Naive thymus-derived CD4-positive, alpha-beta T cell (primary cell): ENCODE measurements at regions not wholly inside any gene's neighbourhood (a gene's known extent, or its start where the extent isn't known, plus 50 kb on each side); places are given as distances from the start of the nearest gene placed in this dataset.

Experiments used
- ATAC-seq: fragments of 150-1000 bp; cut with Tn5 transposase; 2 replicates; pipeline ENCODE4 v1.10.0; 2021; ENCODE audit warnings: mild to moderate bottlenecking, moderate library complexity
- CTCF ChIA-PET: fragments of 350-600 bp; sonication (Branson Sonifier 250); formaldehyde crosslinking; loops from one replicate; lab custom pipeline; 2021; ENCODE audit warnings: antibody characterized with exemption; lab: Charles Lee
- POLR2A ChIA-PET: fragments of 350-600 bp; sonication (Branson Sonifier 250); formaldehyde crosslinking; loops from one replicate; lab custom pipeline; 2021; ENCODE audit warnings: antibody characterized with exemption, inconsistent platforms; lab: Charles Lee
- DNase-seq, 9 donors: peaks; one replicate each; pipeline versions ENCODE4 v3.0.0 to v3.0.0-alpha.2; 2020 to 2022; ENCODE audit warnings: mixed read lengths in 1 of 9
- H3K27ac ChIP-seq: one replicate; pipeline ENCODE4 v1.7.0; 2013; ENCODE audit warnings: mild to moderate bottlenecking, low read depth, low read length, moderate library complexity
- H3K27me3 ChIP-seq, 2 donors: one replicate each; pipeline ENCODE4 v1.7.0; 2013; ENCODE audit warnings: low read length in 2 of 2, mild to moderate bottlenecking in 2 of 2, moderate library complexity in 2 of 2; ENCODE audit not compliant: control insufficient read depth in 2 of 2, insufficient read depth in 2 of 2
- H3K36me3 ChIP-seq, 3 experiments: 1 replicate in 2 of 3; 2 replicates in 1 of 3; pipeline ENCODE4 v1.7.0; 2013; ENCODE audit warnings: low read length in 3 of 3, mild to moderate bottlenecking in 3 of 3, moderate library complexity in 1 of 3; ENCODE audit not compliant: insufficient read depth in 3 of 3, control insufficient read depth in 2 of 3
- H3K4me1 ChIP-seq, 2 donors: one replicate each; pipeline ENCODE4 v1.7.0; 2013; ENCODE audit warnings: low read length in 2 of 2, mild to moderate bottlenecking in 2 of 2, moderate library complexity in 1 of 2; ENCODE audit not compliant: control insufficient read depth in 2 of 2, insufficient read depth in 2 of 2
- H3K4me3 ChIP-seq: 2 replicates; pipeline ENCODE4 v1.7.0; 2013; ENCODE audit warnings: mild to moderate bottlenecking, low read length
- H3K9me3 ChIP-seq, 3 experiments: 1 replicate in 2 of 3; 2 replicates in 1 of 3; pipeline ENCODE4 v1.7.0; 2013; ENCODE audit warnings: low read length in 3 of 3; ENCODE audit not compliant: control insufficient read depth in 2 of 3
- H3K27ac Mint-ChIP-seq, 9 donors: one replicate each; pipeline ENCODE4 v1.8.0; 2020 to 2022; ENCODE audit warnings: mixed read lengths in 9 of 9, mild to moderate bottlenecking in 8 of 9, moderate library complexity in 5 of 9, inconsistent platforms in 2 of 9
- H3K27me3 Mint-ChIP-seq, 5 donors: one replicate each; pipeline ENCODE4 v1.8.0; 2021 to 2022; ENCODE audit warnings: mixed read lengths in 5 of 5, mild to moderate bottlenecking in 1 of 5
- H3K36me3 Mint-ChIP-seq, 5 donors: one replicate each; pipeline ENCODE4 v1.8.0; 2020 to 2022; ENCODE audit warnings: mixed read lengths in 5 of 5, mild to moderate bottlenecking in 3 of 5, inconsistent platforms in 1 of 5
- H3K4me1 Mint-ChIP-seq, 7 donors: one replicate each; pipeline ENCODE4 v1.8.0; 2020 to 2022; ENCODE audit warnings: mixed read lengths in 7 of 7, mild to moderate bottlenecking in 3 of 7, inconsistent platforms in 1 of 7
- H3K4me3 Mint-ChIP-seq, 10 donors: one replicate each; pipeline ENCODE4 v1.8.0; 2020 to 2022; ENCODE audit warnings: mild to moderate bottlenecking in 10 of 10, mixed read lengths in 10 of 10, moderate library complexity in 6 of 10, inconsistent platforms in 2 of 10
- H3K9me3 Mint-ChIP-seq, 11 donors: one replicate each; pipeline ENCODE4 v1.8.0; 2020 to 2022; ENCODE audit warnings: mixed read lengths in 11 of 11, mild to moderate bottlenecking in 4 of 11, inconsistent platforms in 1 of 11, moderate library complexity in 1 of 11
- intact Hi-C, 2 donors: fragments of 100-400 bp; cut with micrococcal nuclease; formaldehyde crosslinking; loops; one replicate each; pipeline ENCODE4 v1.15.1; 2023

GRCh38 chr6:4348462-4349112 is 213.2 kb upstream of the ECI2 start:
- H3K27me3 Mint-ChIP-seq, result peaks cover 2 to 24% (median 11%) of the 10 kb centered on the region in 5 donors

GRCh38 chr6:4347877-4348276 is 212.5 kb upstream of the ECI2 start:
- Mint-ChIP-seq H3K4me1 (peaks cover 0 to 2% (median 0%) of the 10 kb centered on the region in 7 donors), H3K36me3 (no peaks in the 10 kb centered on the region), H3K27ac (no peak overlapping the region), H3K4me3 (no peak overlapping the region), H3K9me3 (no peaks in the 10 kb centered on the region), H3K27me3 (peaks cover 2 to 23% (median 13%) of the 10 kb centered on the region in 5 donors)
- Histone ChIP-seq H3K27me3 (no peaks in the 10 kb centered on the region), H3K4me3 (no peak overlapping the region), H3K4me1 (no peaks in the 10 kb centered on the region), H3K9me3 (no peaks in the 10 kb centered on the region), H3K36me3 (no peaks in the 10 kb centered on the region), H3K27ac (no peak overlapping the region)
- DNase-seq (no peak), ATAC-seq (no peak)
- ChIA-PET POLR2A (no interaction called here), CTCF (no interaction called here)
- intact Hi-C loops, result no loop called here

More at GRCh38 chr6:4348462-4349112, 213.2 kb upstream of the ECI2 start:
- no peaks in the 10 kb centered on the region for H3K36me3 Mint-ChIP-seq
- Histone ChIP-seq H3K27ac (no peak overlapping the region), H3K27me3 (no peaks in the 10 kb centered on the region), H3K36me3 (no peaks in the 10 kb centered on the region), H3K9me3 (no peaks in the 10 kb centered on the region), H3K4me1 (no peaks in the 10 kb centered on the region), H3K4me3 (no peak overlapping the region)
- H3K27ac Mint-ChIP-seq, result no peak overlapping the region
- ATAC-seq (no peak), DNase-seq (no peak)
- H3K9me3 Mint-ChIP-seq, result no peaks in the 10 kb centered on the region
- CTCF ChIA-PET, result no interaction called here
- intact Hi-C loops, result no loop called here
- H3K4me3 Mint-ChIP-seq, result no peak overlapping the region
- H3K4me1 Mint-ChIP-seq, result peaks cover 0 to 2% (median 0%) of the 10 kb centered on the region in 7 donors
- POLR2A ChIA-PET, result no interaction called here

GRCh38 chr6:4346659-4347333 is 211.4 kb upstream of the ECI2 start:
- Mint-ChIP-seq H3K27ac (no peak overlapping the region), H3K27me3 (peaks cover 2 to 13% (median 12%) of the 10 kb centered on the region in 5 donors), H3K36me3 (no peaks in the 10 kb centered on the region), H3K4me1 (no peaks in the 10 kb centered on the region), H3K4me3 (no peak overlapping the region), H3K9me3 (no peaks in the 10 kb centered on the region)
- CTCF ChIA-PET, result no interaction called here
- Histone ChIP-seq H3K4me1 (no peaks in the 10 kb centered on the region), H3K36me3 (no peaks in the 10 kb centered on the region), H3K9me3 (no peaks in the 10 kb centered on the region), H3K27me3 (no peaks in the 10 kb centered on the region), H3K4me3 (no peak overlapping the region), H3K27ac (no peak overlapping the region)
- ATAC-seq (no peak), DNase-seq (no peak)
- intact Hi-C loops, result no loop called here
- POLR2A ChIA-PET, result no interaction called here

- H3K9me3 ChIP-seq, result no peaks in the 10 kb centered on the region
- ATAC-seq, result no peak
- CTCF ChIA-PET, result no interaction called here
- Mint-ChIP-seq H3K9me3 (no peaks in the 10 kb centered on the region), H3K4me3 (no peak overlapping the region), H3K27me3 (peaks cover 5 to 22% (median 14%) of the 10 kb centered on the region in 5 donors), H3K36me3 (no peaks in the 10 kb centered on the region), H3K27ac (no peak overlapping the region), H3K4me1 (no peaks in the 10 kb centered on the region)
- H3K27ac ChIP-seq, result no peak overlapping the region
- intact Hi-C loops, result no loop called here
- H3K27me3 ChIP-seq, result no peaks in the 10 kb centered on the region
- no peaks in the 10 kb centered on the region for H3K36me3 ChIP-seq
- H3K4me3 ChIP-seq, result no peak overlapping the region
- POLR2A ChIA-PET, result no interaction called here
- no peak for DNase-seq
- no peaks in the 10 kb centered on the region for H3K4me1 ChIP-seq
Observed at GRCh38 chr6:4345543-4345942, 210.2 kb upstream of the ECI2 start.

- Mint-ChIP-seq H3K36me3 (no peaks in the 10 kb centered on the region), H3K9me3 (no peaks in the 10 kb centered on the region), H3K4me1 (no peaks in the 10 kb centered on the region), H3K27ac (no peak overlapping the region), H3K4me3 (no peak overlapping the region), H3K27me3 (peaks cover 5 to 27% (median 20%) of the 10 kb centered on the region in 5 donors)
- Histone ChIP-seq H3K36me3 (no peaks in the 10 kb centered on the region), H3K9me3 (no peaks in the 10 kb centered on the region), H3K4me1 (no peaks in the 10 kb centered on the region), H3K4me3 (no peak overlapping the region), H3K27ac (no peak overlapping the region), H3K27me3 (no peaks in the 10 kb centered on the region)
- POLR2A ChIA-PET, result no interaction called here
- ATAC-seq (no peak), DNase-seq (no peak)
- intact Hi-C loops, result no loop called here
- CTCF ChIA-PET, result no interaction called here
Observed at GRCh38 chr6:4344317-4344899, 209.0 kb upstream of the ECI2 start.

- ChIA-PET CTCF (no interaction called here), POLR2A (no interaction called here)
- ATAC-seq, result no peak
- Mint-ChIP-seq H3K4me3 (no peak overlapping the region), H3K27ac (no peak overlapping the region), H3K27me3 (peaks cover 5 to 28% (median 21%) of the 10 kb centered on the region in 5 donors), H3K9me3 (no peaks in the 10 kb centered on the region), H3K36me3 (no peaks in the 10 kb centered on the region), H3K4me1 (no peaks in the 10 kb centered on the region)
- no peaks in the 10 kb centered on the region for H3K4me1 ChIP-seq
- H3K27ac ChIP-seq, result no peak overlapping the region
- H3K9me3 ChIP-seq, result no peaks in the 10 kb centered on the region
- H3K36me3 ChIP-seq, result no peaks in the 10 kb centered on the region
- no peak for DNase-seq
- H3K27me3 ChIP-seq, result no peaks in the 10 kb centered on the region
- no peak overlapping the region for H3K4me3 ChIP-seq
- intact Hi-C loops, result no loop called here
Observed at GRCh38 chr6:4342407-4343137, 207.2 kb upstream of the ECI2 start.
